GM12878 (cell line): ENCODE measurements at regions not wholly inside any gene's neighbourhood (a gene's known extent, or its start where the extent isn't known, plus 50 kb on each side); places are given as distances from the start of the nearest gene placed in this dataset.

Experiments
- CEBPZ ChIP-seq: fragments of 150-350 bp; IDR thresholded peaks from 2 replicates; pipeline ENCODE4 v1.6.1; 2016; ENCODE audit warnings: low read depth, low read length
- E4F1 ChIP-seq: fragments of 450-650 bp; IDR thresholded peaks from 2 replicates; pipeline ENCODE4 v1.6.1; 2018; ENCODE audit warnings: borderline replicate concordance, mild to moderate bottlenecking; ENCODE audit not compliant: partially characterized antibody
- HDAC6 ChIP-seq: fragments of 200-600 bp; sonication (generic); IDR thresholded peaks from one replicate; pipeline ENCODE4 v1.8.0; 2017; ENCODE audit warnings: antibody characterized with exemption; ENCODE audit not compliant: unreplicated experiment
- JUNB ChIP-seq: IDR thresholded peaks from 2 replicates; pipeline ENCODE4 v1.6.1; 2016; ENCODE audit warnings: antibody characterized with exemption, mild to moderate bottlenecking
- MTA2 ChIP-seq: fragments of 450-650 bp; IDR thresholded peaks from 2 replicates; pipeline ENCODE4 v1.6.1; 2016; ENCODE audit warnings: low read depth, mild to moderate bottlenecking, moderate library complexity
- MYB ChIP-seq: fragments of 150-350 bp; IDR thresholded peaks from 2 replicates; pipeline ENCODE4 v1.6.1; 2014; ENCODE audit warnings: mild to moderate bottlenecking, low read depth, low read length, borderline replicate concordance
- MYC ChIP-seq: IDR thresholded peaks from 2 replicates; pipeline ENCODE4 v1.6.1; 2011; ENCODE audit warnings: mild to moderate bottlenecking, low read length, moderate library complexity, inconsistent platforms; ENCODE audit not compliant: insufficient read depth, insufficient replicate concordance, insufficient read length, severe bottlenecking
- NR2F1 ChIP-seq: fragments of 450-650 bp; conservative IDR thresholded peaks from 2 replicates; pipeline ENCODE4 v1.6.1; 2017; ENCODE audit warnings: mild to moderate bottlenecking
- PKNOX1 ChIP-seq: fragments of 450-650 bp; IDR thresholded peaks from 2 replicates; pipeline ENCODE4 v1.6.1; 2016; ENCODE audit warnings: mild to moderate bottlenecking
- PML ChIP-seq: IDR thresholded peaks from 2 replicates; pipeline ENCODE4 v1.6.1; 2012; ENCODE audit warnings: low read length, inconsistent platforms
- POLR2A ChIP-seq: IDR thresholded peaks from 2 replicates; pipeline ENCODE4 v1.6.1; 2011; ENCODE audit warnings: low read depth, mild to moderate bottlenecking, low read length
- POLR2AphosphoS5 ChIP-seq: IDR thresholded peaks from 2 replicates; pipeline ENCODE4 v1.6.1; 2011; ENCODE audit warnings: mild to moderate bottlenecking, low read length, inconsistent platforms
- RUNX3 ChIP-seq: IDR thresholded peaks from 2 replicates; pipeline ENCODE4 v1.6.1; 2012; ENCODE audit warnings: low read length, inconsistent platforms
- TCF3 ChIP-seq: IDR thresholded peaks from 2 replicates; pipeline ENCODE4 v1.6.1; 2012; ENCODE audit warnings: low read depth, mild to moderate bottlenecking, low read length, borderline replicate concordance; ENCODE audit not compliant: insufficient read depth
- ZNF622 ChIP-seq: fragments of 450-650 bp; IDR thresholded peaks from 2 replicates; pipeline ENCODE4 v1.6.1; 2017; ENCODE audit warnings: mild to moderate bottlenecking, inconsistent platforms
- TF ChIP-seq, protein P1 (sequence below): fragments of 450-650 bp; formaldehyde crosslinking; IDR thresholded peaks from 2 replicates; pipeline ENCODE4 v1.4.0; 2022; ENCODE audit warnings: mild to moderate bottlenecking, moderate library complexity
- TF ChIP-seq, protein P2 (sequence below): fragments of 450-650 bp; IDR thresholded peaks from 2 replicates; pipeline ENCODE4 v1.6.1; 2017; ENCODE audit warnings: antibody characterized with exemption, mild to moderate bottlenecking, moderate library complexity

GRCh38 chr2:64730551-64731262, 77.0 kb upstream of the SERTAD2 start (continued):
- TF ChIP-seq, protein P1, sequence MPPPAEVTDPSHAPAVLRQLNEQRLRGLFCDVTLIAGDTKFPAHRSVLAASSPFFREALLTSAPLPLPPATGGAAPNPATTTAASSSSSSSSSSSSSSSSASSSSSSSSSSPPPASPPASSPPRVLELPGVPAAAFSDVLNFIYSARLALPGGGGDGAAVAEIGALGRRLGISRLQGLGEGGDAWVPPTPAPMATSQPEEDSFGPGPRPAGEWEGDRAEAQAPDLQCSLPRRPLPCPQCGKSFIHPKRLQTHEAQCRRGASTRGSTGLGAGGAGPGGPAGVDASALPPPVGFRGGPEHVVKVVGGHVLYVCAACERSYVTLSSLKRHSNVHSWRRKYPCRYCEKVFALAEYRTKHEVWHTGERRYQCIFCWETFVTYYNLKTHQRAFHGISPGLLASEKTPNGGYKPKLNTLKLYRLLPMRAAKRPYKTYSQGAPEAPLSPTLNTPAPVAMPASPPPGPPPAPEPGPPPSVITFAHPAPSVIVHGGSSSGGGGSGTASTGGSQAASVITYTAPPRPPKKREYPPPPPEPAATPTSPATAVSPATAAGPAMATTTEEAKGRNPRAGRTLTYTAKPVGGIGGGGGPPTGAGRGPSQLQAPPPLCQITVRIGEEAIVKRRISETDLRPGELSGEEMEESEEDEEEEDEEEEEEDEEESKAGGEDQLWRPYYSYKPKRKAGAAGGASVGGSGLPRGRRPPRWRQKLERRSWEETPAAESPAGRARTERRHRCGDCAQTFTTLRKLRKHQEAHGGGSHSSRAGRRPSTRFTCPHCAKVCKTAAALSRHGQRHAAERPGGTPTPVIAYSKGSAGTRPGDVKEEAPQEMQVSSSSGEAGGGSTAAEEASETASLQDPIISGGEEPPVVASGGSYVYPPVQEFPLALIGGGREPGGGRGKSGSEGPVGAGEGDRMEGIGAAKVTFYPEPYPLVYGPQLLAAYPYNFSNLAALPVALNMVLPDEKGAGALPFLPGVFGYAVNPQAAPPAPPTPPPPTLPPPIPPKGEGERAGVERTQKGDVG, result no peak
- TF ChIP-seq MTA2 (peak; percentile 52; the same call in 1 of the 2 replicates), JUNB (no peak), PML (no peak; the same call in 1 of the 2 replicates), POLR2AphosphoS5 (no peak), RUNX3 (peak; percentile 28), MYB (no peak), TCF3 (no peak), ZNF622 (no peak), POLR2A (no peak), NR2F1 (0 out of 2 replicates have a peak, but pooled peaks have one; percentile 32), HDAC6 (no peak), CEBPZ (no peak), MYC (no peak), PKNOX1 (no peak; the same call in none of the 2 replicates), E4F1 (no peak)
- TF ChIP-seq, protein P2, sequence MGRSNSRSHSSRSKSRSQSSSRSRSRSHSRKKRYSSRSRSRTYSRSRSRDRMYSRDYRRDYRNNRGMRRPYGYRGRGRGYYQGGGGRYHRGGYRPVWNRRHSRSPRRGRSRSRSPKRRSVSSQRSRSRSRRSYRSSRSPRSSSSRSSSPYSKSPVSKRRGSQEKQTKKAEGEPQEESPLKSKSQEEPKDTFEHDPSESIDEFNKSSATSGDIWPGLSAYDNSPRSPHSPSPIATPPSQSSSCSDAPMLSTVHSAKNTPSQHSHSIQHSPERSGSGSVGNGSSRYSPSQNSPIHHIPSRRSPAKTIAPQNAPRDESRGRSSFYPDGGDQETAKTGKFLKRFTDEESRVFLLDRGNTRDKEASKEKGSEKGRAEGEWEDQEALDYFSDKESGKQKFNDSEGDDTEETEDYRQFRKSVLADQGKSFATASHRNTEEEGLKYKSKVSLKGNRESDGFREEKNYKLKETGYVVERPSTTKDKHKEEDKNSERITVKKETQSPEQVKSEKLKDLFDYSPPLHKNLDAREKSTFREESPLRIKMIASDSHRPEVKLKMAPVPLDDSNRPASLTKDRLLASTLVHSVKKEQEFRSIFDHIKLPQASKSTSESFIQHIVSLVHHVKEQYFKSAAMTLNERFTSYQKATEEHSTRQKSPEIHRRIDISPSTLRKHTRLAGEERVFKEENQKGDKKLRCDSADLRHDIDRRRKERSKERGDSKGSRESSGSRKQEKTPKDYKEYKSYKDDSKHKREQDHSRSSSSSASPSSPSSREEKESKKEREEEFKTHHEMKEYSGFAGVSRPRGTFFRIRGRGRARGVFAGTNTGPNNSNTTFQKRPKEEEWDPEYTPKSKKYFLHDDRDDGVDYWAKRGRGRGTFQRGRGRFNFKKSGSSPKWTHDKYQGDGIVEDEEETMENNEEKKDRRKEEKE, result no peak
